Small intestine (tissue), 7 donors: ENCODE measurements at regions not wholly inside any gene's neighbourhood (a gene's known extent, or its start where the extent isn't known, plus 50 kb on each side); places are given as distances from the start of the nearest gene placed in this dataset.

Source experiments
- DNase-seq, 2 donors: peaks; one replicate each; pipeline versions ENCODE4 v3.0.0 to v3.0.0-alpha.2; 2013
- FAIRE-seq: peaks from 2 replicates; lab custom pipeline; 2012; peaks lifted over from hg19 to GRCh38; lab: Jason Lieb, UNC
- H3K27ac ChIP-seq, 3 donors: one replicate each; pipeline ENCODE4 v1.5.1; 2013; ENCODE audit warnings: low read length in 2 of 3, mild to moderate bottlenecking in 2 of 3, control low read depth in 1 of 3, inconsistent platforms in 1 of 3, low read depth in 1 of 3, moderate library complexity in 1 of 3
- H3K27me3 ChIP-seq, 3 donors: one replicate each; pipeline ENCODE4 v1.6.1; 2013; ENCODE audit warnings: low read length in 3 of 3, inconsistent platforms in 1 of 3; ENCODE audit not compliant: control insufficient read depth in 3 of 3, insufficient read depth in 3 of 3
- H3K36me3 ChIP-seq, 3 donors: one replicate each; pipeline ENCODE4 v1.6.1; 2013; ENCODE audit warnings: low read length in 3 of 3, inconsistent platforms in 1 of 3, low read depth in 1 of 3, mild to moderate bottlenecking in 1 of 3, moderate library complexity in 1 of 3; ENCODE audit not compliant: control insufficient read depth in 3 of 3, insufficient read depth in 2 of 3
- H3K4me1 ChIP-seq, 3 donors: one replicate each; pipeline ENCODE4 v1.6.1; 2013; ENCODE audit warnings: low read length in 2 of 3, inconsistent platforms in 1 of 3, low read depth in 1 of 3, mild to moderate bottlenecking in 1 of 3, moderate library complexity in 1 of 3; ENCODE audit not compliant: control insufficient read depth in 3 of 3, insufficient read depth in 2 of 3
- H3K4me3 ChIP-seq, 3 donors: one replicate each; pipeline ENCODE4 v1.5.1; 2013; ENCODE audit warnings: low read length in 3 of 3, control low read depth in 1 of 3, inconsistent platforms in 1 of 3, low read depth in 1 of 3, mild to moderate bottlenecking in 1 of 3, moderate library complexity in 1 of 3
- H3K9me3 ChIP-seq, 2 donors: one replicate each; pipeline ENCODE4 v1.6.1; 2013; ENCODE audit warnings: low read depth in 1 of 2, low read length in 1 of 2; ENCODE audit not compliant: control insufficient read depth in 2 of 2, insufficient read depth in 1 of 2
- WGBS, 3 donors: extraction: QIAGEN DNeasy Blood & Tissue Kit; methylation state at CpG; one replicate each; pipeline ENCODE4 v1.1.7; 2013; 5-methylcytosine and 5-hydroxymethylcytosine counted together
- donor health status: healthy with polysubstance abuse.
- donor health status: control.
- donor health status: control.
- donor health status: Bipolar disorder and iron deficiency.
- donor health status: healthy.

- Histone ChIP-seq H3K36me3 (no peaks in the 10 kb centered on the region), H3K4me3 (no peak overlapping the region), H3K27ac (no peak overlapping the region), H3K9me3 (no peaks in the 10 kb centered on the region), H3K4me1 (no peaks in the 10 kb centered on the region), H3K27me3 (no peaks in the 10 kb centered on the region)
- WGBS, 3 donors: 71 to 85% (median 76%) methylated on average over 11 of the region's 11 CpGs
- FAIRE-seq (no peak), DNase-seq (no peak)
Measured at GRCh38 chr5:2375757-2376250, 375.7 kb downstream of the IRX2 start.

- FAIRE-seq: no peak
- no peak for DNase-seq
Measured at GRCh38 chr5:2375291-2375690, 376.2 kb downstream of the IRX2 start.

GRCh38 chr5:2374703-2375102, 376.8 kb downstream of the IRX2 start:
- no peaks in the 10 kb centered on the region for H3K36me3 ChIP-seq
- no peaks in the 10 kb centered on the region for H3K9me3 ChIP-seq
- no peaks in the 10 kb centered on the region for H3K27me3 ChIP-seq
- DNase-seq: no peak
- 86 to 94% (median 91%) methylated on average over 13 of the region's 13 CpGs for WGBS, 3 donors
- no peak overlapping the region for H3K4me3 ChIP-seq
- H3K27ac ChIP-seq: no peak overlapping the region
- no peaks in the 10 kb centered on the region for H3K4me1 ChIP-seq
- no peak for FAIRE-seq

More at GRCh38 chr5:2375291-2375690, 376.2 kb downstream of the IRX2 start:
- Histone ChIP-seq H3K27ac (no peak overlapping the region), H3K4me1 (no peaks in the 10 kb centered on the region), H3K4me3 (no peak overlapping the region), H3K27me3 (no peaks in the 10 kb centered on the region), H3K36me3 (no peaks in the 10 kb centered on the region), H3K9me3 (no peaks in the 10 kb centered on the region)
- WGBS, 3 donors: 90 to 93% (median 93%) methylated on average over 13 of the region's 13 CpGs

GRCh38 chr5:2373631-2374030, 377.8 kb downstream of the IRX2 start:
- Histone ChIP-seq H3K4me3 (no peak overlapping the region), H3K36me3 (no peaks in the 10 kb centered on the region), H3K4me1 (no peaks in the 10 kb centered on the region), H3K27ac (no peak overlapping the region), H3K9me3 (no peaks in the 10 kb centered on the region), H3K27me3 (no peaks in the 10 kb centered on the region)
- DNase-seq: no peak
- WGBS, 3 donors: 86 to 90% (median 89%) methylated on average over 6 of the region's 6 CpGs
- FAIRE-seq: no peak

GRCh38 chr5:2371419-2371710, 380.1 kb downstream of the IRX2 start:
- H3K36me3 ChIP-seq: no peaks in the 10 kb centered on the region
- H3K4me1 ChIP-seq: no peaks in the 10 kb centered on the region
- no peak overlapping the region for H3K4me3 ChIP-seq
- 86 to 91% (median 87%) methylated on average over 13 to 14 of the region's 14 CpGs for WGBS, 3 donors
- H3K27ac ChIP-seq: no peak overlapping the region
- H3K27me3 ChIP-seq: no peaks in the 10 kb centered on the region
- FAIRE-seq (no peak), DNase-seq (no peak)
- H3K9me3 ChIP-seq: no peaks in the 10 kb centered on the region

- no peak overlapping the region for H3K4me3 ChIP-seq
- H3K36me3 ChIP-seq: no peaks in the 10 kb centered on the region
- 88 to 91% (median 91%) methylated on average over 24 of the region's 24 CpGs for WGBS, 3 donors
- H3K27me3 ChIP-seq: no peaks in the 10 kb centered on the region
- DNase-seq (no peak), FAIRE-seq (no peak)
- H3K4me1 ChIP-seq: no peaks in the 10 kb centered on the region
- H3K9me3 ChIP-seq: no peaks in the 10 kb centered on the region
- no peak overlapping the region for H3K27ac ChIP-seq
Measured at GRCh38 chr5:2370626-2371418, 380.7 kb downstream of the IRX2 start.

GRCh38 chr5:2369178-2369577, 382.3 kb downstream of the IRX2 start:
- FAIRE-seq: no peak
- Histone ChIP-seq H3K27ac (no peak overlapping the region), H3K9me3 (peaks cover 0 to 6% of the 10 kb centered on the region in 2 donors), H3K4me1 (no peaks in the 10 kb centered on the region), H3K36me3 (no peaks in the 10 kb centered on the region), H3K27me3 (no peaks in the 10 kb centered on the region), H3K4me3 (no peak overlapping the region)
- WGBS, 3 donors: 85 to 90% (median 89%) methylated on average over 8 of the region's 8 CpGs
- DNase-seq: no peak

GRCh38 chr5:2366816-2367215, 384.7 kb downstream of the IRX2 start:
- FAIRE-seq: no peak
- no peak overlapping the region for H3K27ac ChIP-seq
- DNase-seq: no peak
- WGBS, 3 donors: 57 to 67% (median 60%) methylated on average over 9 of the region's 9 CpGs
- H3K36me3 ChIP-seq: no peaks in the 10 kb centered on the region
- H3K27me3 ChIP-seq: no peaks in the 10 kb centered on the region
- H3K4me1 ChIP-seq: no peaks in the 10 kb centered on the region
- peaks cover 0 to 6% of the 10 kb centered on the region in 2 donors for H3K9me3 ChIP-seq
- H3K4me3 ChIP-seq: no peak overlapping the region

- no peak overlapping the region for H3K27ac ChIP-seq
- H3K9me3 ChIP-seq: no peaks in the 10 kb centered on the region
- no peaks in the 10 kb centered on the region for H3K4me1 ChIP-seq
- no peak for DNase-seq
- no peak for FAIRE-seq
- no peaks in the 10 kb centered on the region for H3K27me3 ChIP-seq
- H3K4me3 ChIP-seq: no peak overlapping the region
- no peaks in the 10 kb centered on the region for H3K36me3 ChIP-seq
Measured at GRCh38 chr5:2357309-2357708, 394.2 kb downstream of the IRX2 start.
